ENCODE measurements at regions not wholly inside any gene's neighbourhood (a gene's known extent, or its start where the extent isn't known, plus 50 kb on each side); places are given as distances from the start of the nearest gene placed in this dataset.

GRCh38 chr14:83757916-83758315 lies 1772.0 kb upstream of the FLRT2 start:
- no peak for DNase-seq
- intact Hi-C loops (cut with DNase I), result no loop called here
- Histone ChIP-seq H3K27ac (no peak overlapping the region), H3K36me3 (no peaks in the 10 kb centered on the region), H3K4me3 (no peak overlapping the region), H3K9me3 (no peaks in the 10 kb centered on the region), H3K27me3 (no peaks in the 10 kb centered on the region), H3K4me1 (ENCODE audit: insufficient read depth) (no peaks in the 10 kb centered on the region)
- TF ChIP-seq CTCF (IDR thresholded peaks at IDR 0.05) (no peak), POLR2A (IDR thresholded peaks at IDR 0.05) (no peak), EP300 (IDR thresholded peaks at IDR 0.05) (no peak)
- WGBS, 3 donors, result 9 to 17% (median 13%) methylated on average over 3 of the region's 3 CpGs

GRCh38 chr14:83764656-83765599 lies 1765.0 kb upstream of the FLRT2 start:
- 91 to 94% (median 93%) methylated on average over 8 of the region's 8 CpGs for WGBS, 3 donors
- Histone ChIP-seq H3K27ac (no peak overlapping the region), H3K36me3 (no peaks in the 10 kb centered on the region), H3K4me1 (ENCODE audit: insufficient read depth) (no peaks in the 10 kb centered on the region), H3K27me3 (no peaks in the 10 kb centered on the region), H3K9me3 (no peaks in the 10 kb centered on the region), H3K4me3 (no peak overlapping the region)
- intact Hi-C loops (cut with DNase I), result no loop called here
- DNase-seq, result no peak
- no peak for TF ChIP-seq POLR2A (IDR thresholded peaks at IDR 0.05)

- TF ChIP-seq EP300 (IDR thresholded peaks at IDR 0.05) (no peak), POLR2A (IDR thresholded peaks at IDR 0.05) (no peak)
- intact Hi-C loops (cut with DNase I), result no loop called here
- Histone ChIP-seq H3K27me3 (no peaks in the 10 kb centered on the region), H3K27ac (no peak overlapping the region), H3K36me3 (no peaks in the 10 kb centered on the region), H3K4me3 (no peak overlapping the region), H3K9me3 (no peaks in the 10 kb centered on the region), H3K4me1 (ENCODE audit: insufficient read depth) (no peaks in the 10 kb centered on the region)
- no peak for DNase-seq
- 95 to 98% (median 97%) methylated on average over 1 of the region's 1 CpG for WGBS, 3 donors
Observed at GRCh38 chr14:83777516-83777915, 1752.4 kb upstream of the FLRT2 start.

GRCh38 chr14:83779266-83779665 lies 1750.7 kb upstream of the FLRT2 start:
- intact Hi-C loops (cut with DNase I), result no loop called here
- H3K36me3 ChIP-seq, result no peaks in the 10 kb centered on the region
- WGBS, 3 donors, result 44 to 49% (median 45%) methylated on average over 2 of the region's 2 CpGs

GRCh38 chr14:83780321-83780720 lies 1749.6 kb upstream of the FLRT2 start:
- H3K4me3 ChIP-seq, result no peak overlapping the region
- H3K4me1 ChIP-seq (ENCODE audit: insufficient read depth), result no peaks in the 10 kb centered on the region
- H3K27ac ChIP-seq, result no peak overlapping the region
- TF ChIP-seq EP300 (IDR thresholded peaks at IDR 0.05) (no peak), CTCF (IDR thresholded peaks at IDR 0.05) (no peak), POLR2A (IDR thresholded peaks at IDR 0.05) (no peak)
- H3K9me3 ChIP-seq, result no peaks in the 10 kb centered on the region
- 87 to 89% (median 88%) methylated on average over 3 of the region's 3 CpGs for WGBS, 3 donors
- intact Hi-C loops (cut with DNase I), result no loop called here
- DNase-seq, result no peak
- no peaks in the 10 kb centered on the region for H3K36me3 ChIP-seq
- H3K27me3 ChIP-seq, result no peaks in the 10 kb centered on the region

More at GRCh38 chr14:83779266-83779665, 1750.7 kb upstream of the FLRT2 start:
- TF ChIP-seq CTCF (IDR thresholded peaks at IDR 0.05), result no peak
- no peak for TF ChIP-seq POLR2A (IDR thresholded peaks at IDR 0.05)
- no peak for TF ChIP-seq EP300 (IDR thresholded peaks at IDR 0.05)
- Histone ChIP-seq H3K27me3 (no peaks in the 10 kb centered on the region), H3K4me3 (no peak overlapping the region), H3K27ac (no peak overlapping the region), H3K4me1 (ENCODE audit: insufficient read depth) (no peaks in the 10 kb centered on the region), H3K9me3 (no peaks in the 10 kb centered on the region)
- DNase-seq, result no peak

Data from ovary (tissue), 7 donors.